ENCODE measurements at regions not wholly inside any gene's neighbourhood (a gene's known extent, or its start where the extent isn't known, plus 50 kb on each side); places are given as distances from the start of the nearest gene placed in this dataset.

- H3K27ac Mint-ChIP-seq = no peak overlapping the region
- no CpG with 5 or more reads among the region's 4 CpGs for WGBS (ENCODE audit: extremely low coverage, insufficient read length, low lambda C conversion rate)
- no peak overlapping the region for H2AFZ ChIP-seq (ENCODE audit: low read length)
These were observed 488.6 kb upstream of the PTGER4 start for GRCh38 chr5:40191150-40191549.

More at GRCh38 chr5:40191150-40191549, 488.6 kb upstream of the PTGER4 start:
- H3K9me3 Mint-ChIP-seq = no peaks in the 10 kb centered on the region
- no peaks in the 10 kb centered on the region for H3K27me3 Mint-ChIP-seq (ENCODE audit: low read depth)
- no peak overlapping the region for H3K4me3 Mint-ChIP-seq
- H3K27ac ChIP-seq (ENCODE audit: insufficient read length, low read depth, low read length) = no peak overlapping the region
- H2BK15ac ChIP-seq (ENCODE audit: low read depth, low read length) = no peak overlapping the region
- no peaks in the 10 kb centered on the region for H3K27me3 ChIP-seq (ENCODE audit: insufficient read depth, low read length)
- H3K4me2 ChIP-seq (ENCODE audit: insufficient read depth, insufficient read length, low read length) = no peak overlapping the region
- H3T11ph ChIP-seq (ENCODE audit: low read length) = no peak overlapping the region
- no peaks in the 10 kb centered on the region for H3K9me3 ChIP-seq (ENCODE audit: control insufficient read depth, low read depth, low read length)
- no peak overlapping the region for H3K14ac ChIP-seq (ENCODE audit: insufficient read depth, low read length)
- H3K4ac ChIP-seq (ENCODE audit: low read depth, low read length) = no peak overlapping the region
- no peak overlapping the region for H4K8ac ChIP-seq (replicated peaks; ENCODE audit: insufficient read length, low read depth, low read length)
- H2BK120ac ChIP-seq (ENCODE audit: low read depth, low read length, poor library complexity, severe bottlenecking) = no peak overlapping the region
- no peak overlapping the region for H2AK5ac ChIP-seq (ENCODE audit: insufficient read length, low read length)
- no peak overlapping the region for H4K91ac ChIP-seq (ENCODE audit: insufficient read length, low read depth, low read length)
- no peaks in the 10 kb centered on the region for H3K79me1 ChIP-seq (ENCODE audit: insufficient read depth, low read depth, low read length, poor library complexity, severe bottlenecking)
- H3K79me2 ChIP-seq (ENCODE audit: insufficient read depth, low read length) = no peaks in the 10 kb centered on the region
- H3K9ac ChIP-seq (ENCODE audit: extremely low read depth, insufficient read length, low read length) = no peak overlapping the region
- no peak overlapping the region for H4K5ac ChIP-seq (ENCODE audit: insufficient read length, low read depth, low read length)
- no peak overlapping the region for H2BK20ac ChIP-seq (ENCODE audit: low read depth, low read length, poor library complexity, severe bottlenecking)
- DNase-seq = no peak
- no peak overlapping the region for H3K56ac ChIP-seq (ENCODE audit: insufficient read length, low read depth, low read length)
- H3K4me1 Mint-ChIP-seq = peaks cover 4 to 6% of the 10 kb centered on the region in 2 experiments; a peak in 3 of 4 replicates
- no peaks in the 10 kb centered on the region for H3K23me2 ChIP-seq (ENCODE audit: insufficient read length, low read depth, low read length, poor library complexity, severe bottlenecking)
- no peak overlapping the region for H2BK5ac ChIP-seq (ENCODE audit: insufficient read length, low read length)
- no peaks in the 10 kb centered on the region for H3K36me3 Mint-ChIP-seq (ENCODE audit: insufficient read depth in 1 of 3, low read depth in 3 of 3)
- TF ChIP-seq CTCF (conservative IDR thresholded peaks at IDR 0.05) = no peak
- H2BK12ac ChIP-seq (ENCODE audit: insufficient read length, low read depth, low read length) = no peak overlapping the region
- no peak overlapping the region for H3K18ac ChIP-seq (ENCODE audit: insufficient read length, low read depth, low read length)
- H4K20me1 ChIP-seq (ENCODE audit: control insufficient read depth, insufficient read depth, insufficient read length) = no peaks in the 10 kb centered on the region
- H3K23ac ChIP-seq (ENCODE audit: insufficient read length, low read depth, low read length) = no peak overlapping the region
- H3K4me1 ChIP-seq (ENCODE audit: insufficient read depth, low read length) = no peaks in the 10 kb centered on the region

All from H9 (cell line).